GM12873 (cell line): ENCODE measurements at regions not wholly inside any gene's neighbourhood (a gene's known extent, or its start where the extent isn't known, plus 50 kb on each side); places are given as distances from the start of the nearest gene placed in this dataset.
A peak's percentile ranks its signal among the peaks of the same experiment; 100 is the strongest.

ENCODE experiments used
- CTCF ChIP-seq: IDR thresholded peaks from 2 replicates; pipeline ENCODE4 v1.5.1; 2012; ENCODE audit warnings: low read depth, mild to moderate bottlenecking, moderate library complexity, low read length, control low read depth; ENCODE audit not compliant: insufficient read depth; ENCODE audit errors: missing control alignments

GRCh38 chrX:69060631-69061408 lies 104.4 kb downstream of the PJA1 start:
- peak; percentile 26 for TF ChIP-seq CTCF

- no peak for TF ChIP-seq CTCF
Measured at GRCh38 chrX:69055193-69055592, 110.1 kb downstream of the PJA1 start.

GRCh38 chrX:69051901-69052300 lies 113.4 kb downstream of the PJA1 start:
- TF ChIP-seq CTCF = no peak

- TF ChIP-seq CTCF = no peak
Measured at GRCh38 chrX:69050051-69050765, 115.0 kb downstream of the PJA1 start.

- TF ChIP-seq CTCF = no peak
Measured at GRCh38 chrX:69046996-69047490, 118.2 kb downstream of the PJA1 start.

- no peak for TF ChIP-seq CTCF
Measured at GRCh38 chrX:69045616-69046345, 119.5 kb downstream of the PJA1 start.

GRCh38 chrX:69038816-69039215 lies 126.4 kb downstream of the PJA1 start:
- TF ChIP-seq CTCF = no peak
